K562 (cell line): ENCODE measurements at regions not wholly inside any gene's neighbourhood (a gene's known extent, or its start where the extent isn't known, plus 50 kb on each side); places are given as distances from the start of the nearest gene placed in this dataset.

Source experiments
- BRCA1 ChIP-seq, 2 experiments: fragments of 450-650 bp in 1 of 2; sonication (generic) in 1 of 2; formaldehyde crosslinking in 1 of 2; IDR thresholded peaks; 2 replicates each; pipeline versions ENCODE4 v1.5.0 to v1.6.1; 2017 to 2020; ENCODE audit warnings: mild to moderate bottlenecking in 1 of 2, missing genetic modification reagents in 1 of 2
- CCAR2 ChIP-seq: fragments of 200-400 bp; formaldehyde crosslinking; IDR thresholded peaks from 2 replicates; pipeline ENCODE4 v1.6.1; 2017; ENCODE audit warnings: mild to moderate bottlenecking, low read depth, low read length
- CHD1 ChIP-seq: fragments of 200-600 bp; sonication (generic); IDR thresholded peaks from one replicate; pipeline ENCODE4 v1.6.1; 2012; ENCODE audit warnings: mild to moderate bottlenecking, moderate library complexity, low read length, inconsistent platforms
- ESRRA ChIP-seq: fragments of 450-650 bp; IDR thresholded peaks from 2 replicates; pipeline ENCODE4 v1.6.1; 2014; ENCODE audit warnings: low read depth, mild to moderate bottlenecking, moderate library complexity, borderline replicate concordance
- GABPA ChIP-seq: fragments of 200-800 bp; sonication (Bioruptor generic); conservative IDR thresholded peaks from 2 replicates; pipeline ENCODE4 v1.6.1; 2016; ENCODE audit warnings: low read depth, missing genetic modification characterization, missing compliant biosample characterization
- HDAC8 ChIP-seq: fragments of 450-650 bp; IDR thresholded peaks from 2 replicates; pipeline ENCODE4 v1.6.1; 2016; ENCODE audit warnings: mild to moderate bottlenecking, missing genetic modification characterization, moderate library complexity, missing compliant biosample characterization
- IFI16 ChIP-seq: fragments of 250-450 bp; sonication (Bioruptor Pico); IDR thresholded peaks from 2 replicates; pipeline ENCODE4 v2.1.2; 2022; ENCODE audit warnings: mild to moderate bottlenecking, inconsistent platforms
- MAFG ChIP-seq: fragments of 450-650 bp; conservative IDR thresholded peaks from 2 replicates; pipeline ENCODE4 v1.6.1; 2016; ENCODE audit warnings: missing genetic modification characterization, missing compliant biosample characterization
- SREBF2 ChIP-seq: sonication (generic); formaldehyde crosslinking; IDR thresholded peaks from 2 replicates; pipeline ENCODE4 v1.4.0; 2020; ENCODE audit warnings: mild to moderate bottlenecking, missing genetic modification reagents
- ZNF24 ChIP-seq: fragments of 450-650 bp; IDR thresholded peaks from 2 replicates; pipeline ENCODE4 v1.6.1; 2016
- TF ChIP-seq, protein P1 (sequence below), 2 experiments: fragments of 450-650 bp; formaldehyde crosslinking in 1 of 2; IDR thresholded peaks; 2 replicates each; pipeline versions ENCODE4 v1.4.0 to v1.6.1; 2014 to 2020; ENCODE audit warnings: mild to moderate bottlenecking in 2 of 2, borderline replicate concordance in 1 of 2, low read depth in 1 of 2

DNA sequence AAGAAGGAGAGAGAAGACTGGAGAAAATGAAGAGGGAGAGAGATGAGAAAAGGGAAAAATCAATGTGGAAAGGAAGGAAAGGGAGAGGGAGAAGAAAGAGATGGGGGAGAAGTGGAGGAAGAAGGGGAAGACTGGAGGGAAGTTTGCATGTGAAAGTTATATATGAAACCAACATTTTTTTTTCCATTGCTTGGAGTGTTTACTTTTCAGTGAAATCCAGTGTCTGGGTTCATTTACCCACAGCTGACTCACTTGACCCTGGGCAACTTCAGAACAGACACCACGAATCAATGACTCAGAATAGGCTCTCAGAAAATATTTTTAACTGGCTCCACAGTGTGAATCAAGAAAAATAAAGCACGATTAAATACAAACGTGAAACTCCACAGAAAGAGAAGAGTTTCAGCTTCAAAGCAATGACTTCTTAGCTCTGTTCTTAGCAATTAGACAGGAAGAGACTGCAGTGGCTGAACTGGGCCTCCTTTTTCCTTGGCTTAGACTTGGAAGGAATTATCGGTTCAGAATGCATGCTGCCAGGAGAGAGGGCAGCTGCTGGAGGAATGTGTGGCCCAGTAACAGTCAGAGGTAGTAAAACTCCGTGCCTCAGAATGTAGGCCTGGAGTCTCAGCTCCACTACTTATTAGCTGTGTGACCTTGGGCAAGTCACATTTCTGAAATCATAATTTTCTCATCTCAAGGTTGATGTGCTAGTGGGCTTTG lies 237.5 kb downstream of the MIAT start:
- TF ChIP-seq IFI16 (CRISPR knock-in tag) = no peak
- no peak for TF ChIP-seq GABPA (tag)
- no peak for TF ChIP-seq BRCA1 (IDR thresholded peaks at IDR 0.05)
- no peak for TF ChIP-seq BRCA1 (CRISPR knock-in tag; IDR thresholded peaks at IDR 0.05)
- TF ChIP-seq, protein P1, sequence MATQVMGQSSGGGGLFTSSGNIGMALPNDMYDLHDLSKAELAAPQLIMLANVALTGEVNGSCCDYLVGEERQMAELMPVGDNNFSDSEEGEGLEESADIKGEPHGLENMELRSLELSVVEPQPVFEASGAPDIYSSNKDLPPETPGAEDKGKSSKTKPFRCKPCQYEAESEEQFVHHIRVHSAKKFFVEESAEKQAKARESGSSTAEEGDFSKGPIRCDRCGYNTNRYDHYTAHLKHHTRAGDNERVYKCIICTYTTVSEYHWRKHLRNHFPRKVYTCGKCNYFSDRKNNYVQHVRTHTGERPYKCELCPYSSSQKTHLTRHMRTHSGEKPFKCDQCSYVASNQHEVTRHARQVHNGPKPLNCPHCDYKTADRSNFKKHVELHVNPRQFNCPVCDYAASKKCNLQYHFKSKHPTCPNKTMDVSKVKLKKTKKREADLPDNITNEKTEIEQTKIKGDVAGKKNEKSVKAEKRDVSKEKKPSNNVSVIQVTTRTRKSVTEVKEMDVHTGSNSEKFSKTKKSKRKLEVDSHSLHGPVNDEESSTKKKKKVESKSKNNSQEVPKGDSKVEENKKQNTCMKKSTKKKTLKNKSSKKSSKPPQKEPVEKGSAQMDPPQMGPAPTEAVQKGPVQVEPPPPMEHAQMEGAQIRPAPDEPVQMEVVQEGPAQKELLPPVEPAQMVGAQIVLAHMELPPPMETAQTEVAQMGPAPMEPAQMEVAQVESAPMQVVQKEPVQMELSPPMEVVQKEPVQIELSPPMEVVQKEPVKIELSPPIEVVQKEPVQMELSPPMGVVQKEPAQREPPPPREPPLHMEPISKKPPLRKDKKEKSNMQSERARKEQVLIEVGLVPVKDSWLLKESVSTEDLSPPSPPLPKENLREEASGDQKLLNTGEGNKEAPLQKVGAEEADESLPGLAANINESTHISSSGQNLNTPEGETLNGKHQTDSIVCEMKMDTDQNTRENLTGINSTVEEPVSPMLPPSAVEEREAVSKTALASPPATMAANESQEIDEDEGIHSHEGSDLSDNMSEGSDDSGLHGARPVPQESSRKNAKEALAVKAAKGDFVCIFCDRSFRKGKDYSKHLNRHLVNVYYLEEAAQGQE (IDR thresholded peaks at IDR 0.05; ENCODE audit: borderline replicate concordance) = no peak
- TF ChIP-seq, protein P1 (CRISPR knock-in tag; IDR thresholded peaks at IDR 0.05; ENCODE audit: low read depth) = no peak
- TF ChIP-seq HDAC8 = no peak
- no peak for TF ChIP-seq CHD1
- no peak for TF ChIP-seq MAFG (tag)
- TF ChIP-seq ZNF24 = no peak
- no peak for TF ChIP-seq SREBF2 (CRISPR knock-in tag)
- TF ChIP-seq CCAR2 = no peak
- TF ChIP-seq ESRRA = no peak
